ENCODE measurements at regions not wholly inside any gene's neighbourhood (a gene's known extent, or its start where the extent isn't known, plus 50 kb on each side); places are given as distances from the start of the nearest gene placed in this dataset.

GRCh38 chr10:28463141-28463540 is 69.8 kb upstream of the WAC start (continued):
- TF ChIP-seq PRDM15 (CRISPR knock-in tag; IDR thresholded peaks at IDR 0.05): no peak
- TF ChIP-seq CEBPB (IDR thresholded peaks at IDR 0.05; ENCODE audit: borderline replicate concordance in 1 of 2, low read depth in 2 of 2, low read length in 2 of 2): no peak
- TF ChIP-seq SIN3A (IDR thresholded peaks at IDR 0.05; ENCODE audit: low read depth, low read length): no peak
- no peak for TF ChIP-seq IRF4 (IDR thresholded peaks at IDR 0.05; ENCODE audit: low read depth, low read length)
- TF ChIP-seq ZNF24 (IDR thresholded peaks at IDR 0.05): no peak
- TF ChIP-seq HCFC1 (IDR thresholded peaks at IDR 0.05; ENCODE audit: low read length): no peak
- no peak for TF ChIP-seq IKZF1 (conservative IDR thresholded peaks at IDR 0.05)
- TF ChIP-seq RAD51 (IDR thresholded peaks at IDR 0.05): no peak
- TF ChIP-seq RBBP5 (conservative IDR thresholded peaks at IDR 0.05): no peak

GRCh38 chr10:28463676-28464395 is 69.1 kb upstream of the WAC start:
- no peaks in the 10 kb centered on the region for H3K9me3 ChIP-seq (replicated peaks; ENCODE audit: control insufficient read depth, insufficient read depth, low read length)
- WGBS (ENCODE audit: insufficient coverage, insufficient replicate concordance, low lambda C conversion rate, missing lambda C conversion rate): 26% methylated on average over 9 of the region's 9 CpGs
- H3K4me2 ChIP-seq (ENCODE audit: control insufficient read depth, insufficient read depth): no peak overlapping the region
- POLR2A ChIA-PET: no interaction called here
- CTCF ChIA-PET: no interaction called here
- no peaks in the 10 kb centered on the region for H4K20me1 ChIP-seq (ENCODE audit: control insufficient read depth, insufficient read depth)
- intact Hi-C loops (cut with micrococcal nuclease; ENCODE audit: unreplicated experiment) (no loop called here), in situ Hi-C loops (cut with MboI) (no loop called here)
- no peak overlapping the region for H3K4me3 ChIP-seq
- no peaks in the 10 kb centered on the region for H3K4me1 ChIP-seq (ENCODE audit: control insufficient read depth, insufficient read depth, low read length)
- no peak overlapping the region for H3K27ac ChIP-seq (ENCODE audit: control insufficient read depth, insufficient read depth)
- no peak overlapping the region for H2AFZ ChIP-seq (ENCODE audit: control insufficient read depth, low read depth, low read length)
- no peaks in the 10 kb centered on the region for H3K36me3 ChIP-seq (ENCODE audit: control insufficient read depth in 2 of 2, insufficient read depth in 2 of 2, low read length in 1 of 2)
- BruUV-seq (replicated peaks): no TSS peak
- FAIRE-seq (no peak), ATAC-seq (no peak), DNase-seq (ENCODE audit: low read depth, low spot score) (no peak)
- RAD21 ChIA-PET (ENCODE audit: unreplicated experiment): no interaction called here
- H3K9ac ChIP-seq (ENCODE audit: control insufficient read depth, insufficient read depth, low read length): no peak overlapping the region
- SMC1A ChIA-PET (ENCODE audit: uncharacterized antibody, unreplicated experiment): no interaction called here
- no peaks in the 10 kb centered on the region for H3K27me3 ChIP-seq (replicated peaks in 1 of 2; ENCODE audit: control insufficient read depth in 2 of 2, insufficient read depth in 2 of 2, low read length in 1 of 2)
- H3K79me2 ChIP-seq (ENCODE audit: control insufficient read depth, insufficient read depth, low read length): no peaks in the 10 kb centered on the region
- no peak for TF ChIP-seq CTCF (IDR thresholded peaks at IDR 0.05 in 2 of 3, conservative IDR thresholded peaks at IDR 0.05 in 1 of 3; ENCODE audit: control insufficient read depth in 2 of 3, extremely low read depth in 1 of 3, insufficient read depth in 1 of 3, low read depth in 3 of 3, low read length in 3 of 3)
- no peak for TF ChIP-seq CEBPZ (IDR thresholded peaks at IDR 0.05; ENCODE audit: low read depth, low read length)
- TF ChIP-seq ZSCAN29 (IDR thresholded peaks at IDR 0.05): no peak

Data from GM12878 (cell line).